Calu3 (cell line): ENCODE measurements at regions not wholly inside any gene's neighbourhood (a gene's known extent, or its start where the extent isn't known, plus 50 kb on each side); places are given as distances from the start of the nearest gene placed in this dataset.

Source experiments
- BruUV-seq: library from RNA; stranded (reverse); fragments of 400-500 nt; replicated peaks from 2 replicates; lab custom pipeline; 2021; lab: Mats Ljungman, UMichigan
- CTCF ChIA-PET: fragments of 300-600 bp; sonication (Branson Sonifier 250); formaldehyde crosslinking; loops from one replicate; lab custom pipeline; 2022; ENCODE audit warnings: antibody characterized with exemption; lab: Charles Lee
- DNase-seq: peaks from one replicate; pipeline ENCODE4 v3.0.0; 2022
- H3K27ac Mint-ChIP-seq: one replicate; pipeline ENCODE4 v1.8.0; 2022; ENCODE audit warnings: mixed read lengths; ENCODE audit not compliant: unreplicated experiment
- H3K27me3 Mint-ChIP-seq: one replicate; pipeline ENCODE4 v1.8.0; 2022; ENCODE audit warnings: mixed read lengths; ENCODE audit not compliant: unreplicated experiment
- H3K36me3 Mint-ChIP-seq: one replicate; pipeline ENCODE4 v1.8.0; 2022; ENCODE audit warnings: mild to moderate bottlenecking, moderate library complexity, mixed read lengths; ENCODE audit not compliant: insufficient read depth, unreplicated experiment
- H3K4me1 Mint-ChIP-seq: one replicate; pipeline ENCODE4 v1.8.0; 2022; ENCODE audit warnings: mild to moderate bottlenecking, low read depth, mixed read lengths; ENCODE audit not compliant: unreplicated experiment
- H3K4me3 Mint-ChIP-seq: one replicate; pipeline ENCODE4 v1.8.0; 2022; ENCODE audit warnings: mild to moderate bottlenecking, low read depth, moderate library complexity, mixed read lengths; ENCODE audit not compliant: unreplicated experiment
- H3K9me3 Mint-ChIP-seq: one replicate; pipeline ENCODE4 v1.8.0; 2022; ENCODE audit warnings: low read depth, mixed read lengths; ENCODE audit not compliant: unreplicated experiment
- intact Hi-C: fragments of 100-400 bp; cut with micrococcal nuclease; formaldehyde crosslinking; loops from one replicate; pipeline ENCODE4 v1.10.0; 2022; ENCODE audit not compliant: unreplicated experiment
- TF ChIP-seq, protein P1 (sequence below): fragments of 200-600 bp; IDR thresholded peaks from one replicate; pipeline ENCODE4 v1.8.0; 2022; ENCODE audit warnings: antibody characterized with exemption; ENCODE audit not compliant: unreplicated experiment

GRCh38 chr10:8359467-8359866, 305.0 kb downstream of the GATA3 start:
- no TSS peak for BruUV-seq
- intact Hi-C loops = no loop called here
- no peak for DNase-seq
- H3K27ac Mint-ChIP-seq = no peak overlapping the region
- peaks cover 29% of the 10 kb centered on the region for H3K4me1 Mint-ChIP-seq
- no peak overlapping the region for H3K4me3 Mint-ChIP-seq
- CTCF ChIA-PET = no interaction called here
- peaks cover 7% of the 10 kb centered on the region for H3K9me3 Mint-ChIP-seq
- no peaks in the 10 kb centered on the region for H3K27me3 Mint-ChIP-seq
- TF ChIP-seq, protein P1, sequence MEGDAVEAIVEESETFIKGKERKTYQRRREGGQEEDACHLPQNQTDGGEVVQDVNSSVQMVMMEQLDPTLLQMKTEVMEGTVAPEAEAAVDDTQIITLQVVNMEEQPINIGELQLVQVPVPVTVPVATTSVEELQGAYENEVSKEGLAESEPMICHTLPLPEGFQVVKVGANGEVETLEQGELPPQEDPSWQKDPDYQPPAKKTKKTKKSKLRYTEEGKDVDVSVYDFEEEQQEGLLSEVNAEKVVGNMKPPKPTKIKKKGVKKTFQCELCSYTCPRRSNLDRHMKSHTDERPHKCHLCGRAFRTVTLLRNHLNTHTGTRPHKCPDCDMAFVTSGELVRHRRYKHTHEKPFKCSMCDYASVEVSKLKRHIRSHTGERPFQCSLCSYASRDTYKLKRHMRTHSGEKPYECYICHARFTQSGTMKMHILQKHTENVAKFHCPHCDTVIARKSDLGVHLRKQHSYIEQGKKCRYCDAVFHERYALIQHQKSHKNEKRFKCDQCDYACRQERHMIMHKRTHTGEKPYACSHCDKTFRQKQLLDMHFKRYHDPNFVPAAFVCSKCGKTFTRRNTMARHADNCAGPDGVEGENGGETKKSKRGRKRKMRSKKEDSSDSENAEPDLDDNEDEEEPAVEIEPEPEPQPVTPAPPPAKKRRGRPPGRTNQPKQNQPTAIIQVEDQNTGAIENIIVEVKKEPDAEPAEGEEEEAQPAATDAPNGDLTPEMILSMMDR = no peak
- H3K36me3 Mint-ChIP-seq = no peaks in the 10 kb centered on the region

DNA sequence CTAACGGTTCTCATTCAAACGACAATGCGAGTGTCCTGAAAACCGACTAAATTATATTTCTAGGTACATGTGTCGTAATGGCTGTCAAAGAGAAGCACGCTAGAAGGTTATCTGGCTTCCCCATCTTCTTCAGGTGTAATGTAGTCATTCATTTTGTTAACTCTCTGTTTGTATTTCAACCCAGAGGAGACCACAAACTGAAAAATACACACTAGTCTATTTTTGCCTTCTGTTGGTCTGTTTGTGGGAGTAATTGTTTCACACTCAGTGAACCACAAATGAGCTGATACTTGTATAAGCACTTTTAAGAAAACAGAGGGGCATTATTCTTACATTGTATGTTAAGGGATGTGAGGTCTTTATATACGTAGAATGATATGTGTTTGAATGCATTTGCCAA, 305.9 kb downstream of the GATA3 start:
- H3K27me3 Mint-ChIP-seq = no peaks in the 10 kb centered on the region
- DNase-seq = no peak
- TF ChIP-seq, protein P1 = no peak
- no peaks in the 10 kb centered on the region for H3K36me3 Mint-ChIP-seq
- peaks cover 7% of the 10 kb centered on the region for H3K9me3 Mint-ChIP-seq
- CTCF ChIA-PET = no interaction called here
- no peak overlapping the region for H3K4me3 Mint-ChIP-seq
- peaks cover 29% of the 10 kb centered on the region for H3K4me1 Mint-ChIP-seq
- H3K27ac Mint-ChIP-seq = no peak overlapping the region
- intact Hi-C loops = loop anchor here (10.0 kb wide), 1 partner anchor 344 kb away; no protein-coding TSS in a partner anchor
- BruUV-seq = no TSS peak

DNA sequence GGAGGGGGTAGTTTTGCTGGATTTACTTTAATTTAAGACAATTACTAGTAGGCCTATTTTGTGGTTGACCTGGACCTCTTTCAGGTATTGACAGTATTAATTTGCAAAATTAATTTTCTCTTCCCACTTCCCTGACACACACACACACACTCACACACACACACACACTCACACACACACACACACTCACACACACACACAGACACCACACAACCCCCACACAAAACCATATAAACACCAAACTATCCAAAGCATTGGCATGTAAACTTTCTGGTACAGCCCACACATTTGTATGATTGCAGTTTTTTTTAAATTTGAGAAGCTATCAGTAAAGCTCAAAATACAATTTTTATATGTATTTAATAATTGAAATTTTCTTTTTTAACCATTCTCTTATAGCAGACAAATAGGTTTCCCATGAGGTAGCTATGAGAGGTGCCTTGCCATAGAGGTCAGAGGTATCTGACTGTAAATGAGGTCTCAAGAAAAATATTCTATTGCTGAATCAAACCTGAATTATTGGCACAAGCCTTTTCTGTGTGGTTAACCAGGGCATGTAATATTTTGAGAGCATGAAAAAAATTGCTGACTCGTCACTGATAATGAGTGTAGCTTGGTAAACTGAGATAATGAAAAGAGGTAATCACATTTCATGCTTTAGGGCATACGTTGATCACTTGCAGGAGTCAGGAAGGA, 306.5 kb downstream of the GATA3 start:
- intact Hi-C loops = loop anchor here (10.0 kb wide), 1 partner anchor 344 kb away; no protein-coding TSS in a partner anchor

GRCh38 chr10:8361510-8361844, 307.0 kb downstream of the GATA3 start:
- Mint-ChIP-seq H3K9me3 (peaks cover 7% of the 10 kb centered on the region), H3K36me3 (peaks cover 11% of the 10 kb centered on the region), H3K4me1 (peaks cover 28% of the 10 kb centered on the region), H3K27me3 (no peaks in the 10 kb centered on the region), H3K27ac (no peak overlapping the region), H3K4me3 (no peak overlapping the region)
- no TSS peak for BruUV-seq
- TF ChIP-seq, protein P1 = no peak
- DNase-seq = no peak
- CTCF ChIA-PET = no interaction called here
- intact Hi-C loops = loop anchor here (10.0 kb wide), 1 partner anchor 343 kb away; no protein-coding TSS in a partner anchor

More for the DNA sequence above, 306.5 kb downstream of the GATA3 start:
- Mint-ChIP-seq H3K4me1 (peaks cover 29% of the 10 kb centered on the region), H3K27me3 (no peaks in the 10 kb centered on the region), H3K36me3 (peaks cover 6% of the 10 kb centered on the region), H3K27ac (no peak overlapping the region), H3K4me3 (no peak overlapping the region), H3K9me3 (peaks cover 7% of the 10 kb centered on the region)
- TF ChIP-seq, protein P1 = no peak
- no peak for DNase-seq
- BruUV-seq = no TSS peak
- CTCF ChIA-PET = no interaction called here
